Left ventricle myocardium superior (tissue), 1 donor: ENCODE measurements at regions not wholly inside any gene's neighbourhood (a gene's known extent, or its start where the extent isn't known, plus 50 kb on each side); places are given as distances from the start of the nearest gene placed in this dataset.
A peak's percentile ranks its signal among the peaks of the same experiment; 100 is the strongest.

Source experiments
- ATAC-seq: fragments of 200-7000 bp; cut with Tn5 transposase; one replicate; pipeline ENCODE4 v1.9.1; 2020; ENCODE audit warnings: mild to moderate bottlenecking, moderate library complexity
- DNase-seq: peaks from one replicate; pipeline ENCODE4 v3.0.0-alpha.2; 2020
- intact Hi-C: fragments of 100-400 bp; cut with micrococcal nuclease; formaldehyde crosslinking; loops from one replicate; pipeline ENCODE4 v1.11.0; 2022
- donor health status: DM: no; HTN: yes; CAD: no; lungs with severe emphysema.

- DNase-seq: no peak
- peak; percentile 65 for ATAC-seq
- intact Hi-C loops: no loop called here
These were observed 441.6 kb upstream of the BRINP1 start for GRCh38 chr9:119810645-119811429.

GRCh38 chr9:119803679-119804078 lies 434.4 kb upstream of the BRINP1 start:
- intact Hi-C loops: no loop called here
- ATAC-seq (no peak), DNase-seq (no peak)

GRCh38 chr9:119802621-119803020 lies 433.4 kb upstream of the BRINP1 start:
- DNase-seq (peak; percentile 77), ATAC-seq (peak; percentile 97)
- intact Hi-C loops: no loop called here

DNA sequence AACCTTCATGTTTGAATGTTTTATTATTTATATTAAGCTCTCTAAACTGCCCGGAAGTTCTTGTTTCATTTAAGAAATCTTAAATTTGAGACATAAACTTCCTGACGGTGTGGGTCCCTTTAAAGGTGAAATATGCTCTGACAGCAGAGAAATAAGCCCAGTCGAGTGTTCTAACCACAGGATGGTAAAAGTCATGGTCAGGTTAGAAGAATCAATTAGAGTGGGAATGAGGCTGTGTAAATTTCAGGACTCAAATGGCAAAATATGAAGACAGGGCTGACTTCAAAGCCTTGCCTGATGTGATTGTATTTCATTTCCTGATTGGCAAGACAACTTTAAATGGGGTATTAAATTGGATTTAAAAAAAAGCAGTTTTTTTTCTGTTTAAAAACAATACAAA lies 432.9 kb upstream of the BRINP1 start:
- no peak for DNase-seq
- intact Hi-C loops: no loop called here
- ATAC-seq: peak; percentile 35

GRCh38 chr9:119801311-119801710 lies 432.1 kb upstream of the BRINP1 start:
- peak; percentile 27 for ATAC-seq
- intact Hi-C loops: no loop called here
- no peak for DNase-seq

DNA sequence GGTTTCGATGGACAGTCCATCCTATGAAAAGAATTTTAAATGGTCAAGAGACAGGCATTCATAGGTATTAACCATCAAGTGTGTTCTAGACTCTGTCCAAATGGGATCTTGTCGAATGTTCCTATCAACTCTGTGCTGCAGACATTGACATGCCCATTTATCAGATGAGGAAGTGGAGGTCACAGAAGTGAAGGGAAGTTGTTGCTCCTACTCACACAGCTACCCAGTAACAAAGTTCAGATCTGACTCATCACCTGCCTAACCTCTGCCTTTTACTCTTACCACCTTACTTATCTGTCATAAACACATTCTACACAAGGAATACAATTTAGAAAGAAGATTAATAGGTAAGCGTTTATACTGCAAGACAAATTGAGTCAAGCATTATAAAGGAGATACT lies 426.2 kb upstream of the BRINP1 start:
- ATAC-seq (no peak), DNase-seq (no peak)
- intact Hi-C loops: no loop called here

DNA sequence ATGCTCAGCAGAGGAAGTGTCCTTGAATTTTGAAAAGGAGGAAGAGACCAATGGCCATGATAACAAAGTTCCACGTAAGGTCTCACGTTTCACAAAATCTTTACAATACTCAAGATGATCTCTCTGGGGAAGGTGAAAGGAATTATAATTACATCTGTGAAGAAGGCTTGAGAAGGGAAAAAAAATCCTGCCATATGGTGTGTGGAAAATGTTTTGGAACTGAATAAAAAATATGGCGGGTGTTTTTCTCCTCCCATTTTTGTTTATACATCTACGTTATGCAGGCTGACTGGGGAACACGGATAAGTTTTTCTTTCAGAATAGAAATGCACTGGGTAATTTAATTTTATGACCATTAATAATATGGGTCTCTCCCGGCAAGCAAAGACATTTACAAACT lies 425.6 kb upstream of the BRINP1 start:
- ATAC-seq: no peak
- intact Hi-C loops: no loop called here
- DNase-seq: no peak

- ATAC-seq (peak; percentile 50), DNase-seq (no peak)
- intact Hi-C loops: no loop called here
These were observed 424.0 kb upstream of the BRINP1 start for GRCh38 chr9:119793218-119793617.

DNA sequence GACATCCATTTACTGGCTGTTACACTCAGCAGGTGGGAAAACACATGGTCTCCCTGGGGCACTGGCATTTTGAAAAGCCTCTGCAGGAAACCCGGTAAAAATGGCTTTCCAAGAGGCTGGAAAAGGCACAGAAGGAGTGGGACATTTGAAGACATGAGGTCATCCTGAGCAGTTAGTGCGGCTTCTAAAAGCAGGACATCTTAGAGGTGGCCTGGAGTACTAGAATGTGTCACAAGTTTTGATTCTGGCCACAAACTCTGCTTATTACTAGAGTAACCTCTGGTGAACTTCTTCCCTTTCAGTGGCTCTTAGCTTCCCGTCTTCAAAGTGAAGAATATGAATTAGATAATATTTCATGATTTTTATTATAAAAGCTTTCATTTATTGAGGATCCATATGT lies 423.0 kb upstream of the BRINP1 start:
- peak; percentile 21 for ATAC-seq
- intact Hi-C loops: no loop called here
- DNase-seq: no peak

DNA sequence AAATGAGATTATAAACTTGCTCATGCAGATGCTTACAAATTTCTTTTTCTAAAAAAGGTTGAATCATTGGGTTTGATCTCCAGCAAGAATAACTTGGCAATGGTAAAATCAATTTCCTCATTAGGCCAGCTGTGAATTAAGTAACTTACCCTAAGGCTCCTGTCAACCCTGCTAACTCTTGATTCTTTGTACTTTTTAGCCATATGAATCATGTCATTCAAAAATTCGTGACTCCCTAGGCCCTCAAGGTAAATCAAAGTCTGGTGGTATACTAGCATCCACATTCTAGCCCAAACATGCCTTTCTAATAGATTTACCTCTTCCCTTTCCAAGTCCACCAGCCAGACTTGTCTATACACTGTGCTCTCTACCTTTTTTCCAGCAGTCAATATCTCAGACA lies 420.8 kb upstream of the BRINP1 start:
- ATAC-seq (no peak), DNase-seq (no peak)
- intact Hi-C loops: no loop called here

- no peak for ATAC-seq
- intact Hi-C loops: no loop called here
- no peak for DNase-seq
These were observed 419.7 kb upstream of the BRINP1 start for GRCh38 chr9:119788921-119789320.

GRCh38 chr9:119781886-119782285 lies 412.7 kb upstream of the BRINP1 start:
- intact Hi-C loops: no loop called here
- DNase-seq (no peak), ATAC-seq (no peak)

GRCh38 chr9:119775410-119775809 lies 406.2 kb upstream of the BRINP1 start:
- ATAC-seq (no peak), DNase-seq (no peak)
- intact Hi-C loops: no loop called here

DNA sequence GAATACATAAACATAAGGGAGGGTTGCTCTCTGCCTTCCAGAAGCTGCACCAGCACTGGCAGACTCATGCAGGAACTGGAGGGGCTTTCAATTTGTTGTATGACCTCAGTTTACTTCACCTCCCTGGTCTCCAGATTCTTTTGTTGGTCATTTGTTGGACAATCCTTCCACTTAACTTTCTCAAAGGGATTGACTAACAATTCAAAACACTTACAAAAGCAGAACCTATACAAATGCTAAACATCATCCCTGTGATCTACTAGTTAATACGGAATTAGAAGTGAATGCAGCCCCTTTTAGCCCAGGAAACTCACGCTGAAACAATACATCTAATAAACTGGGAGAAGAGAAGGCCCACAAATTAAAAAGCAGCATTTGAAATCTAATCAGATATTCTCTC lies 404.6 kb upstream of the BRINP1 start:
- intact Hi-C loops: no loop called here
- DNase-seq (no peak), ATAC-seq (no peak)

DNA sequence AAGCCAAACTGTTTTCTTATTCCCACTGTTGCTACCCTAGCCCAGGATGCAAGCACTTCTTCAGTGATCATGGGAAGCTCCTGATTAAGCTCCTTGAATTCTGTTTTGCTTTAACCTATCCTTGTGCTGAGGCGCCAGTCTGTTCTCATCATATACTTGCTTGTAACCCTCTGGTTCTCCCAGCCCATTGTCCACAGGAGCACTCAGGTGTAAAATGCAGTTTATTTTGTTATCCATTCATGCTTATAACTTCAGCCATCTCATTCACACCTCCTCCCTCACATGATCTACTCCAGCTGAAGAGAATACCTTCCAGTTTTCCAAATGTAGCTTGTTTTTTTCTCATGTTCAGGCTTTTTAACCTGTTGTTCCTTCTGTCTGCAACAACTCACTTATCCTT lies 402.1 kb upstream of the BRINP1 start:
- no peak for ATAC-seq
- intact Hi-C loops: no loop called here
- DNase-seq: no peak

GRCh38 chr9:119768266-119768665 lies 399.0 kb upstream of the BRINP1 start:
- intact Hi-C loops: no loop called here
- no peak for DNase-seq
- no peak for ATAC-seq

DNA sequence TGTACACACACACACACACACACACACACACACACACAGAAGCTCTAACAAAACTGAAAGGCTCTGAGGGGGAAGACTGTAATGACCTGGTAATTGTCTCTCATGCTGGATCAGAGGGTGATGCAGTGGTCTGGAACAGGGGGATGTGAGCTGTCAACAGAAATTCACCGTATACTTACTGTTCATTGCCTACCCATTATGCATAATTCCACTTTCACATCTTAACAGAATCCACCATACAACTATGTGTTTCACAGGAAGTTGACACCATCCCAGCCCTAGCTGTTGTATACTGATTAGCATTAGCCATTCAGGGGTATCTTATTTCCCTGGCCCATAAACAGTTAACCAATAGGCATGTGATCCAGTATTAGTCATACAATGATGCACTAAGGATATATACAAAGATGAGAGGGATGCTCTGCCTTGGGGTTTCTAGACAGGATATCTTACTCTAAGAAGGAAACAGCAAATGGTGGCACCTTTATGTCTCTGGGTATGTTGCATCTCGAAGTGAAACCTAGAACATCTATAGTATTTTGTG lies 396.5 kb upstream of the BRINP1 start:
- intact Hi-C loops: no loop called here
- no peak for DNase-seq
- ATAC-seq: no peak

DNA sequence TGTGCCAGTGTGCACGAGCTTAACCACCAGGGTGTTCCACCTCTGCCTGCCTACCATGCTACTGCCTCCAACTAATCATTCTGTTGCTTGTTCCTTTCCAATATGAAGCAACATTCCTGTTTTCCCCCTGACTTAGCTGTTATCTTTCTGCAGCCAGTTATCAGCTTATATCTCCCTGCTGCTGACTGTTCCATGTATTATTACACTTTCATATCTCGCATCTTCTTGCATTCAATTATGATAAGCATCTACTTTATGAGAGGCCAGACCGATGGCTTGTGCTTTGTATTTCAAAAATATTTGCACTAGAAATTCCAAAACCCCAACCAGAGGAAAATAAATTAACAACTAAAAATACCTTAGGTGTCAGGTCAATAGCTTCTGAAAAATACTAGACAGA lies 394.0 kb upstream of the BRINP1 start:
- intact Hi-C loops: no loop called here
- DNase-seq (no peak), ATAC-seq (no peak)

DNA sequence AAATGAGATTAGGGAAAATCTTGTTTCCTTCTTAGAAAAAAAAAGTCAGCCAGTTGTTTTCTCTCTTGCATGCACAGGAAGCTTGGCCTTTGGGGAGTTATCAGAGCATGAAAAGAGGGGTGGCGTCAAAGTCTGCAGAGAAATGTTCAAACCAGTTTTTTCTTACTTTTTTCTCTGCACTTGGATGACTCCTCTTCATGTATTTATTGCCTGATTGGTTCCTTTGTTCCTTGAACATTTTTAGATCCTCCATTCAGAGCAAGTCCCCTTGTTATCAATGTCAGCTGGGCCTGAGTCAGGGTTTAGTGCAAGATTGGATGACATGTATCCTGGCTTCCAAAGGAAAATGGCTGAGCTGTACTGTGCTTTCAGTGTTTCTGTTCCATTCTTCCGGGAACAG lies 392.6 kb upstream of the BRINP1 start:
- ATAC-seq (no peak), DNase-seq (no peak)
- intact Hi-C loops: no loop called here

GRCh38 chr9:119758990-119759389 lies 389.8 kb upstream of the BRINP1 start:
- intact Hi-C loops: no loop called here
- ATAC-seq: no peak
- no peak for DNase-seq

DNA sequence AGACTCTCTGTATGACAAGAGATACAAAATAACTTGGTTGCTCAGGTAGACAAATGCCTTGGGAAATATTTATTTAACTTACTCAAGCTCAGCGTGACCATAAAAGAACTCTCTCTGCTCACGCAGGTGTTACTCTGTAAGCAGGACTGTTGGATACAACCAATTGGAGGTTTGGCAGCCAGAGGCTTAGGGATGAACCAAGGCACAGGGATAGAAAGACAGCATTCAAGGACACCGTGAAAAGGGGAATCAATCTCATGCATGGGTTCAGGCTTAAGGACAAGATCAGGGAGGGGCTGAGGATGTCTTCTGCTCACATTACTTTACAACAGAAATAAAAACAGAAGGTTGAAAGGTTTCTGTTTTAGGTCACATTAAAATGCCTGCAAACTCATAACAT lies 389.0 kb upstream of the BRINP1 start:
- no peak for DNase-seq
- intact Hi-C loops: no loop called here
- no peak for ATAC-seq
